Esophagus muscularis mucosa (tissue), 4 donors: ENCODE measurements at regions not wholly inside any gene's neighbourhood (a gene's known extent, or its start where the extent isn't known, plus 50 kb on each side); places are given as distances from the start of the nearest gene placed in this dataset.

Source experiments
- DNase-seq: peaks from one replicate; pipeline ENCODE4 v3.0.0-alpha.2; 2017; ENCODE audit errors: extremely low spot score
- H3K27ac ChIP-seq, 4 donors: fragments of 200-600 bp; sonication (generic); replicated peaks in 1 of 4; 1 replicate in 3 of 4; 2 replicates in 1 of 4; pipeline ENCODE4 v1.5.1; 2016 to 2019; ENCODE audit warnings: mild to moderate bottlenecking in 1 of 4
- H3K27me3 ChIP-seq, 4 donors: fragments of 200-600 bp; sonication (generic); one replicate each; pipeline versions ENCODE4 v1.5.1 to v1.6.0; 2016 to 2019
- H3K36me3 ChIP-seq, 4 donors: fragments of 200-600 bp; sonication (generic); one replicate each; pipeline ENCODE4 v1.5.1; 2016 to 2019
- H3K4me1 ChIP-seq, 4 donors: fragments of 200-600 bp; sonication (generic); one replicate each; pipeline ENCODE4 v1.5.1; 2016 to 2019
- H3K4me3 ChIP-seq, 4 donors: fragments of 200-600 bp; sonication (generic); 1 replicate in 2 of 4; 2 replicates in 2 of 4; pipeline ENCODE4 v1.5.1; 2016 to 2019; ENCODE audit warnings: mild to moderate bottlenecking in 4 of 4, moderate library complexity in 1 of 4
- H3K9me3 ChIP-seq, 4 donors: fragments of 200-600 bp; sonication (generic); 1 replicate in 3 of 4; 2 replicates in 1 of 4; pipeline ENCODE4 v1.5.1; 2016 to 2019
- CTCF ChIP-seq, 3 experiments: fragments of 200-600 bp in 2 of 3; fragments of 450-650 bp in 1 of 3; sonication (generic) in 2 of 3; IDR thresholded peaks; one replicate each; pipeline ENCODE4 v1.5.1; 2017 to 2019; ENCODE audit warnings: antibody characterized with exemption in 3 of 3, mild to moderate bottlenecking in 2 of 3, moderate library complexity in 1 of 3
- EP300 ChIP-seq: sonication (generic); formaldehyde crosslinking; IDR thresholded peaks from one replicate; pipeline ENCODE4 v1.6.1; 2017; ENCODE audit warnings: antibody characterized with exemption
- POLR2A ChIP-seq: fragments of 450-650 bp; IDR thresholded peaks from one replicate; pipeline ENCODE4 v1.6.1; 2017; ENCODE audit warnings: antibody characterized with exemption, moderate library complexity, mild to moderate bottlenecking, low read depth
- POLR2AphosphoS5 ChIP-seq, 2 donors: sonication (generic); formaldehyde crosslinking; IDR thresholded peaks; one replicate each; pipeline ENCODE4 v1.6.1; 2017; ENCODE audit warnings: antibody characterized with exemption in 2 of 2
- WGBS: methylation state at CpG from one replicate; pipeline ENCODE4 v1.1.5; 2018; 5-methylcytosine and 5-hydroxymethylcytosine counted together
- intact Hi-C: fragments of 100-400 bp; cut with DNase I; formaldehyde crosslinking; loops from one replicate; pipeline ENCODE4 v1.15.1; 2023

- H3K4me3 ChIP-seq = no peak overlapping the region
- no peaks in the 10 kb centered on the region for H3K27me3 ChIP-seq
- H3K4me1 ChIP-seq = no peaks in the 10 kb centered on the region
- intact Hi-C loops = no loop called here
- WGBS = 82% methylated on average over 2 of the region's 2 CpGs
- no peak overlapping the region for H3K27ac ChIP-seq
- no peak for DNase-seq
- H3K36me3 ChIP-seq = no peaks in the 10 kb centered on the region
- no peaks in the 10 kb centered on the region for H3K9me3 ChIP-seq
- TF ChIP-seq POLR2A (no peak), POLR2AphosphoS5 (IDR thresholded peaks at IDR 0.05) (no peak), CTCF (IDR thresholded peaks at IDR 0.05) (no peak), EP300 (no peak)
Measured at GRCh38 chr3:137075020-137075419, 117.2 kb downstream of the IL20RB start.

GRCh38 chr3:137078040-137078439 is 120.3 kb downstream of the IL20RB start:
- Histone ChIP-seq H3K4me1 (no peaks in the 10 kb centered on the region), H3K36me3 (no peaks in the 10 kb centered on the region), H3K27me3 (peaks cover 0 to 5% (median 0%) of the 10 kb centered on the region in 4 donors), H3K27ac (no peak overlapping the region), H3K4me3 (no peak overlapping the region), H3K9me3 (no peaks in the 10 kb centered on the region)
- DNase-seq = no peak
- TF ChIP-seq EP300 = no peak
- WGBS = 61% methylated on average over 2 of the region's 2 CpGs
- intact Hi-C loops = no loop called here

GRCh38 chr3:137079571-137079970 is 121.8 kb downstream of the IL20RB start:
- DNase-seq = no peak
- no peak overlapping the region for H3K27ac ChIP-seq
- no peaks in the 10 kb centered on the region for H3K36me3 ChIP-seq
- intact Hi-C loops = no loop called here
- H3K4me1 ChIP-seq = no peaks in the 10 kb centered on the region
- H3K9me3 ChIP-seq = no peaks in the 10 kb centered on the region
- H3K27me3 ChIP-seq = peaks cover 0 to 6% (median 0%) of the 10 kb centered on the region in 4 donors
- no peak overlapping the region for H3K4me3 ChIP-seq
- TF ChIP-seq POLR2A (no peak), POLR2AphosphoS5 (IDR thresholded peaks at IDR 0.05) (no peak), EP300 (no peak), CTCF (IDR thresholded peaks at IDR 0.05) (no peak)
- WGBS = 77% methylated on average over 2 of the region's 2 CpGs

- intact Hi-C loops = no loop called here
- Histone ChIP-seq H3K27me3 (peaks cover 0 to 6% (median 0%) of the 10 kb centered on the region in 4 donors), H3K4me3 (no peak overlapping the region), H3K36me3 (no peaks in the 10 kb centered on the region), H3K4me1 (no peaks in the 10 kb centered on the region), H3K27ac (no peak overlapping the region), H3K9me3 (no peaks in the 10 kb centered on the region)
- no peak for TF ChIP-seq EP300
- TF ChIP-seq POLR2AphosphoS5 (IDR thresholded peaks at IDR 0.05) = no peak
- no peak for TF ChIP-seq POLR2A
- TF ChIP-seq CTCF (IDR thresholded peaks at IDR 0.05) = no peak
- DNase-seq = no peak
- 73% methylated on average over 3 of the region's 3 CpGs for whole genome bisulfite sequencing
Measured at GRCh38 chr3:137081711-137082110, 123.9 kb downstream of the IL20RB start.

GRCh38 chr3:137082763-137083162 is 125.0 kb downstream of the IL20RB start:
- TF ChIP-seq POLR2A (no peak), CTCF (IDR thresholded peaks at IDR 0.05) (no peak), EP300 (no peak), POLR2AphosphoS5 (IDR thresholded peaks at IDR 0.05) (no peak)
- H3K27me3 ChIP-seq = peaks cover 0 to 6% (median 0%) of the 10 kb centered on the region in 4 donors
- no peak overlapping the region for H3K4me3 ChIP-seq
- intact Hi-C loops = no loop called here
- no peaks in the 10 kb centered on the region for H3K4me1 ChIP-seq
- H3K36me3 ChIP-seq = no peaks in the 10 kb centered on the region
- no peak overlapping the region for H3K27ac ChIP-seq
- H3K9me3 ChIP-seq = no peaks in the 10 kb centered on the region
- no peak for DNase-seq
- 100% methylated on average over 2 of the region's 2 CpGs for WGBS
